OCI-LY7 (cell line): ENCODE measurements at regions not wholly inside any gene's neighbourhood (a gene's known extent, or its start where the extent isn't known, plus 50 kb on each side); places are given as distances from the start of the nearest gene placed in this dataset.

Source experiments
- EZH2phosphoT487 ChIP-seq: fragments of 200-600 bp; sonication (generic); IDR thresholded peaks from 2 replicates; pipeline ENCODE4 v1.6.1; 2018; ENCODE audit warnings: low read depth, borderline replicate concordance, mild to moderate bottlenecking, mixed run types, antibody characterized with exemption, low read length, moderate library complexity, mixed read lengths
- TF ChIP-seq, protein P1 (sequence below): fragments of 200-600 bp; sonication (generic); conservative IDR thresholded peaks from 2 replicates; pipeline ENCODE4 v1.5.1; 2014; ENCODE audit warnings: mild to moderate bottlenecking, antibody characterized with exemption, low read length, moderate library complexity, mixed read lengths

DNA sequence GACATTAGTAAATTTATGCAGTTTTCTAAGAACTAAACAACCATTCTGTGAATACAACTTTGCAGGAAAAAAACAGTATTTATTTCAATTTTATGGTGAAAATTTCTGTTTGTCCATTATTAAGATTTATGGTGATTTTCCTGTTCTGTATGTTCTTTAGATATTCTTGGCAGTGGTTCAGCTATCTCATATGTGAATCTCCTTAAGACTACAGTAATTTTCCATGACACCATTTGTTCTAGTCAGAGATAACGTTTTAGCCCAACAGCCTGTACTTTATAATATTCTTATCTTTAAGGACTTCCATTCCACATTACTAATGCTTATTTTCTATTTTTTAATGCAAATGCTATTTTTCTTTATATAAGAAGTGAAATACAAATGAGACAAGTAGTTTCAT is 504.0 kb downstream of the RFPL4B start:
- TF ChIP-seq, protein P1, sequence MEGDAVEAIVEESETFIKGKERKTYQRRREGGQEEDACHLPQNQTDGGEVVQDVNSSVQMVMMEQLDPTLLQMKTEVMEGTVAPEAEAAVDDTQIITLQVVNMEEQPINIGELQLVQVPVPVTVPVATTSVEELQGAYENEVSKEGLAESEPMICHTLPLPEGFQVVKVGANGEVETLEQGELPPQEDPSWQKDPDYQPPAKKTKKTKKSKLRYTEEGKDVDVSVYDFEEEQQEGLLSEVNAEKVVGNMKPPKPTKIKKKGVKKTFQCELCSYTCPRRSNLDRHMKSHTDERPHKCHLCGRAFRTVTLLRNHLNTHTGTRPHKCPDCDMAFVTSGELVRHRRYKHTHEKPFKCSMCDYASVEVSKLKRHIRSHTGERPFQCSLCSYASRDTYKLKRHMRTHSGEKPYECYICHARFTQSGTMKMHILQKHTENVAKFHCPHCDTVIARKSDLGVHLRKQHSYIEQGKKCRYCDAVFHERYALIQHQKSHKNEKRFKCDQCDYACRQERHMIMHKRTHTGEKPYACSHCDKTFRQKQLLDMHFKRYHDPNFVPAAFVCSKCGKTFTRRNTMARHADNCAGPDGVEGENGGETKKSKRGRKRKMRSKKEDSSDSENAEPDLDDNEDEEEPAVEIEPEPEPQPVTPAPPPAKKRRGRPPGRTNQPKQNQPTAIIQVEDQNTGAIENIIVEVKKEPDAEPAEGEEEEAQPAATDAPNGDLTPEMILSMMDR = no peak
- TF ChIP-seq EZH2phosphoT487 = no peak
